Lung (tissue), 11 donors: ENCODE measurements at regions not wholly inside any gene's neighbourhood (a gene's known extent, or its start where the extent isn't known, plus 50 kb on each side); places are given as distances from the start of the nearest gene placed in this dataset.

Experiments
- ATAC-seq: fragments of 200-7000 bp; cut with Tn5 transposase; one replicate; pipeline ENCODE4 v1.9.1; 2020; ENCODE audit warnings: moderate number of reproducible peaks; ENCODE audit not compliant: insufficient read depth, low FRiP score
- DNase-seq, 3 donors: peaks; one replicate each; pipeline ENCODE4 v3.0.0-alpha.2; 2013 to 2017
- H3K27ac ChIP-seq, 2 donors: one replicate each; pipeline ENCODE4 v1.5.1; 2013; ENCODE audit warnings: mild to moderate bottlenecking in 2 of 2, moderate library complexity in 2 of 2, control low read depth in 1 of 2, inconsistent platforms in 1 of 2, low read depth in 1 of 2, low read length in 1 of 2
- H3K27me3 ChIP-seq, 3 donors: one replicate each; pipeline ENCODE4 v1.5.1; 2013; ENCODE audit warnings: low read length in 2 of 3; ENCODE audit not compliant: control insufficient read depth in 3 of 3, insufficient read depth in 3 of 3
- H3K36me3 ChIP-seq, 4 donors: one replicate each; pipeline ENCODE4 v1.5.1; 2013; ENCODE audit warnings: low read length in 4 of 4, mild to moderate bottlenecking in 1 of 4, moderate library complexity in 1 of 4; ENCODE audit not compliant: control insufficient read depth in 4 of 4, insufficient read depth in 4 of 4
- H3K4me1 ChIP-seq, 5 donors: one replicate each; pipeline ENCODE4 v1.5.1; 2013; ENCODE audit warnings: low read length in 5 of 5, mild to moderate bottlenecking in 2 of 5, moderate library complexity in 1 of 5; ENCODE audit not compliant: control insufficient read depth in 5 of 5, insufficient read depth in 5 of 5
- H3K4me3 ChIP-seq: one replicate; pipeline ENCODE4 v1.5.1; 2013; ENCODE audit warnings: mild to moderate bottlenecking, control low read depth, moderate library complexity
- H3K9ac ChIP-seq, 2 donors: one replicate each; pipeline ENCODE4 v1.5.1; 2013; ENCODE audit warnings: low read length in 2 of 2, control low read depth in 1 of 2; ENCODE audit not compliant: insufficient read depth in 1 of 2
- H3K9me3 ChIP-seq, 4 donors: one replicate each; pipeline ENCODE4 v1.5.1; 2013; ENCODE audit warnings: low read length in 3 of 4, mild to moderate bottlenecking in 1 of 4, moderate library complexity in 1 of 4; ENCODE audit not compliant: control insufficient read depth in 4 of 4, insufficient read depth in 3 of 4
- CTCF ChIP-seq: IDR thresholded peaks from 2 replicates; pipeline ENCODE4 v1.5.1; 2012; ENCODE audit warnings: mild to moderate bottlenecking; ENCODE audit errors: control extremely low read depth, extremely low read depth
- WGBS, 2 donors: extraction: QIAGEN DNeasy Blood & Tissue Kit; methylation state at CpG; one replicate each; pipeline ENCODE4 v1.1.7; 2013; 5-methylcytosine and 5-hydroxymethylcytosine counted together
- donor health status: control.
- donor health status: control.
- donor health status: Bipolar disorder and iron deficiency.
- donor health status: healthy.
- donor health status: DM: yes; HTN: yes; CAD: no.

DNA sequence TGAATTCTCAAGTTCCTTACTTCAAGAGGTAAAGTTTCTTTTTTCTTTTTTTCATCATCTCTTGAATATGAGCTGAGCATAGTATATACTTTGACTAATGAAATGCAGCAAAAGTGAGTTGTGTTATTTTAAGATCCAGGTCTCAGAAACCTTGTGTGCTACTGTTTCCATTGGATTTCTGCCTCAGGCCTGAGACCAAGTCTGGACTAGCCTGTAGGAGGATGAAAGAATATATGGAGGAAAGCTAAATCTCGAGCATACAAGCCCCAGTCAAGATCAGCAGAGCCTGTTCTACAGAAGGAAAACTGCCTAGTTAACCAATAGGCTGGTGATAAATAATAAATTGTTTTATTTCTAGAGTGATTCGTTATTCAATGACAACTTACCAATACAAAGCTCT, 652.5 kb downstream of the C12orf50 start:
- 65 to 76% methylated on average over 2 of the region's 2 CpGs for WGBS, 2 donors
- H3K9me3 ChIP-seq = no peaks in the 10 kb centered on the region
- no peak for ATAC-seq

GRCh38 chr12:87369161-87369560, 660.0 kb downstream of the C12orf50 start:
- Histone ChIP-seq H3K9me3 (no peaks in the 10 kb centered on the region), H3K36me3 (no peaks in the 10 kb centered on the region), H3K4me3 (no peak overlapping the region), H3K4me1 (no peaks in the 10 kb centered on the region), H3K27ac (no peak overlapping the region), H3K27me3 (no peaks in the 10 kb centered on the region), H3K9ac (no peak overlapping the region)
- ATAC-seq (no peak), DNase-seq (no peak)
- WGBS, 2 donors = 27 to 39% methylated on average over 2 of the region's 2 CpGs
- no peak for TF ChIP-seq CTCF

More for the DNA sequence above, 652.5 kb downstream of the C12orf50 start:
- TF ChIP-seq CTCF = no peak
- DNase-seq = no peak
- no peaks in the 10 kb centered on the region for H3K36me3 ChIP-seq
- H3K4me1 ChIP-seq = no peaks in the 10 kb centered on the region
- no peak overlapping the region for H3K9ac ChIP-seq
- H3K27me3 ChIP-seq = no peaks in the 10 kb centered on the region
- no peak overlapping the region for H3K4me3 ChIP-seq
- no peak overlapping the region for H3K27ac ChIP-seq

DNA sequence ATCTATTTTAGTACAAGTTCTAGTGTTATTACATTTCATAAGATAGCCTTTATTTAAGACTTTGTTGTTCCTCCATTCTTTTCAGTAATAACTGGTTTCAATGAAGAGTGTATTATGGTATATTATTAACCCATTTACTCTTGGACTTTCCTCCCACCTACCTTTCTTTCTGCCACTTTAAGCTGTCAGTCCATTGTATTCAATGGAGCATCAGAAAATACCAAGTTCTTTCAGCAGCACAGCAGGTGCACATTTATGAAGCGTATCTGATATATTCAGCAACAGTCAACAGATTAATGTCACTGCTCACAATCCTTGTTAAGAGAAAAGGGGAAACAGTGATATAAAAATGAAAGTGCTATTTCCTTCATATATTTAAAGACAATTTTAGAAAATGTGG, 660.9 kb downstream of the C12orf50 start:
- Histone ChIP-seq H3K9me3 (peaks cover 0 to under 1% (median 0%) of the 10 kb centered on the region in 4 donors), H3K4me1 (no peaks in the 10 kb centered on the region), H3K36me3 (no peaks in the 10 kb centered on the region), H3K27me3 (no peaks in the 10 kb centered on the region), H3K9ac (no peak overlapping the region), H3K27ac (no peak overlapping the region), H3K4me3 (no peak overlapping the region)
- no peak for TF ChIP-seq CTCF
- no peak for DNase-seq
- WGBS, 2 donors = 87 to 88% methylated on average over 1 of the region's 1 CpG
- no peak for ATAC-seq

DNA sequence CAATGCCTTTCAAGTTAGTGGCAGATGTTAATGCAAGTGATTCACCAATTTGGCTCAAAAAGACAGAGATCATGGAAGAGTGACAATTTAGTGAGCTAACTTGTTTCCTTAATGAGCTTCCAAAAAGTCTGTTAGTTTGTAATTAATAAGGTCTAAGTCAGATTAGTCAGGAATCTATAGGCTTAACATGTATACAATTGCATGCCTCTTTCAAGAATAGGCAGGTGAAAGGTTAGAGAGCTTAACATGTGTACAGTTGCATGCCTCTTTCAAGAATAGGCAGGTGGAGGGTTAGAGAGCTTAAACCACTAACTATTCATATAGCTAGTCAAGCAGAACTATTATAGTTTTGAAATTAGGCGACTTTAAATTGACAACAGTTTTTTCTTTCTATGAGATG, 663.8 kb downstream of the C12orf50 start:
- TF ChIP-seq CTCF = no peak
- no peaks in the 10 kb centered on the region for H3K36me3 ChIP-seq
- DNase-seq = no peak
- no peak overlapping the region for H3K27ac ChIP-seq
- H3K9ac ChIP-seq = no peak overlapping the region
- no peaks in the 10 kb centered on the region for H3K27me3 ChIP-seq
- no peak for ATAC-seq
- no peak overlapping the region for H3K4me3 ChIP-seq
- H3K4me1 ChIP-seq = no peaks in the 10 kb centered on the region
- 86 to 94% methylated on average over 1 of the region's 1 CpG for WGBS, 2 donors
- peaks cover 0 to 4% (median 0%) of the 10 kb centered on the region in 4 donors for H3K9me3 ChIP-seq
